ENCODE measurements at regions not wholly inside any gene's neighbourhood (a gene's known extent, or its start where the extent isn't known, plus 50 kb on each side); places are given as distances from the start of the nearest gene placed in this dataset.
"Not testable (repeated sequence)": the region's sequence is repeated elsewhere in the genome, so short reads cannot be mapped to it uniquely, and the experiment has no call there.

GRCh38 chr13:26883613-26884257 lies 123.1 kb upstream of the GPR12 start:
- DNase-seq, result no peak

GRCh38 chr13:26882731-26883130 lies 122.1 kb upstream of the GPR12 start:
- no peak for DNase-seq

- no peak for DNase-seq
These were observed 120.6 kb upstream of the GPR12 start for GRCh38 chr13:26881154-26881553.

GRCh38 chr13:26880735-26881134 lies 120.1 kb upstream of the GPR12 start:
- no peak for DNase-seq

- no peak for DNase-seq
These were observed 117.9 kb upstream of the GPR12 start for GRCh38 chr13:26878438-26878837.

- DNase-seq, result no peak
These were observed 112.8 kb upstream of the GPR12 start for GRCh38 chr13:26873386-26873698.

GRCh38 chr13:26872525-26873385 lies 112.2 kb upstream of the GPR12 start:
- no peak for DNase-seq

- DNase-seq, result no peak
These were observed 107.0 kb upstream of the GPR12 start for GRCh38 chr13:26867451-26868091.

- no peak for DNase-seq
These were observed 104.0 kb upstream of the GPR12 start for GRCh38 chr13:26864576-26864975.

GRCh38 chr13:26861941-26862340 lies 101.4 kb upstream of the GPR12 start:
- no peak for DNase-seq

GRCh38 chr13:26855921-26856320 lies 95.3 kb upstream of the GPR12 start:
- no peak for DNase-seq

GRCh38 chr13:26855071-26855470 lies 94.5 kb upstream of the GPR12 start:
- no peak for DNase-seq

- no peak for DNase-seq
These were observed 92.7 kb upstream of the GPR12 start for GRCh38 chr13:26853323-26853722.

- no peak for DNase-seq
These were observed 86.7 kb upstream of the GPR12 start for GRCh38 chr13:26847281-26847680.

- DNase-seq, result not testable (repeated sequence)
These were observed 84.5 kb upstream of the GPR12 start for GRCh38 chr13:26845063-26845462.

GRCh38 chr13:26839682-26840081 lies 79.1 kb upstream of the GPR12 start:
- no peak for DNase-seq

GRCh38 chr13:26838821-26839220 lies 78.2 kb upstream of the GPR12 start:
- DNase-seq, result no peak

GRCh38 chr13:26837997-26838396 lies 77.4 kb upstream of the GPR12 start:
- no peak for DNase-seq

- DNase-seq, result no peak
These were observed 76.5 kb upstream of the GPR12 start for GRCh38 chr13:26837102-26837501.

- no peak for DNase-seq
These were observed 76.0 kb upstream of the GPR12 start for GRCh38 chr13:26836626-26837025.

- DNase-seq, result no peak
These were observed 74.1 kb upstream of the GPR12 start for GRCh38 chr13:26834646-26835045.

GRCh38 chr13:26831336-26831908 lies 70.8 kb upstream of the GPR12 start:
- no peak for DNase-seq

GRCh38 chr13:26829716-26830115 lies 69.1 kb upstream of the GPR12 start:
- DNase-seq, result no peak

GRCh38 chr13:26824581-26824980 lies 64.0 kb upstream of the GPR12 start:
- no peak for DNase-seq
